H1 (cell line): ENCODE measurements at regions not wholly inside any gene's neighbourhood (a gene's known extent, or its start where the extent isn't known, plus 50 kb on each side); places are given as distances from the start of the nearest gene placed in this dataset.

Source experiments
- EP300 ChIP-seq, 2 experiments: IDR thresholded peaks; 1 replicate in 1 of 2; 2 replicates in 1 of 2; pipeline ENCODE4 v1.6.1; 2011 to 2012; ENCODE audit warnings: low read depth in 2 of 2, low read length in 2 of 2, mild to moderate bottlenecking in 2 of 2, borderline replicate concordance in 1 of 2, inconsistent platforms in 1 of 2, moderate library complexity in 1 of 2
- GTF2F1 ChIP-seq: IDR thresholded peaks from 2 replicates; pipeline ENCODE4 v1.6.1; 2012; ENCODE audit warnings: low read depth, low read length, improper control_type of control experiment, borderline replicate concordance
- POLR2A ChIP-seq, 2 experiments: IDR thresholded peaks; 1 replicate in 1 of 2; 2 replicates in 1 of 2; pipeline ENCODE4 v1.6.1; 2011; ENCODE audit warnings: low read depth in 2 of 2, low read length in 2 of 2, mild to moderate bottlenecking in 2 of 2; ENCODE audit errors: control extremely low read depth in 1 of 2
- POLR2AphosphoS5 ChIP-seq: IDR thresholded peaks from 2 replicates; pipeline ENCODE4 v1.6.1; 2011; ENCODE audit warnings: low read depth, low read length
- RNF2 ChIP-seq: fragments of 200-900, 300-1000 bp; sonication (generic); IDR thresholded peaks from 2 replicates; pipeline ENCODE4 v1.7.1; 2016; ENCODE audit warnings: borderline replicate concordance, low read depth, mild to moderate bottlenecking, antibody characterized with exemption, low read length; ENCODE audit not compliant: poor library complexity, severe bottlenecking; ENCODE audit errors: missing control alignments
- SP1 ChIP-seq: IDR thresholded peaks from 2 replicates; pipeline ENCODE4 v1.6.1; 2011; ENCODE audit warnings: low read depth, low read length
- ZNF274 ChIP-seq: IDR thresholded peaks from 2 replicates; pipeline ENCODE4 v1.7.0; 2012; ENCODE audit warnings: low read length, borderline replicate concordance; ENCODE audit errors: extremely low read depth
- TF ChIP-seq, protein P1 (sequence below), 3 experiments: IDR thresholded peaks; 1 replicate in 2 of 3; 2 replicates in 1 of 3; pipeline versions ENCODE4 v1.5.1 to v1.6.1; 2011; ENCODE audit warnings: low read length in 3 of 3, mild to moderate bottlenecking in 3 of 3, inconsistent platforms in 2 of 3, low read depth in 1 of 3, moderate library complexity in 1 of 3; ENCODE audit not compliant: insufficient read depth in 1 of 3; ENCODE audit errors: control extremely low read depth in 1 of 3
- TF ChIP-seq, protein P2 (sequence below): IDR thresholded peaks from 2 replicates; pipeline ENCODE4 v1.6.1; 2011; ENCODE audit warnings: low read depth, mild to moderate bottlenecking, low read length; ENCODE audit not compliant: insufficient read depth

- TF ChIP-seq, protein P1, sequence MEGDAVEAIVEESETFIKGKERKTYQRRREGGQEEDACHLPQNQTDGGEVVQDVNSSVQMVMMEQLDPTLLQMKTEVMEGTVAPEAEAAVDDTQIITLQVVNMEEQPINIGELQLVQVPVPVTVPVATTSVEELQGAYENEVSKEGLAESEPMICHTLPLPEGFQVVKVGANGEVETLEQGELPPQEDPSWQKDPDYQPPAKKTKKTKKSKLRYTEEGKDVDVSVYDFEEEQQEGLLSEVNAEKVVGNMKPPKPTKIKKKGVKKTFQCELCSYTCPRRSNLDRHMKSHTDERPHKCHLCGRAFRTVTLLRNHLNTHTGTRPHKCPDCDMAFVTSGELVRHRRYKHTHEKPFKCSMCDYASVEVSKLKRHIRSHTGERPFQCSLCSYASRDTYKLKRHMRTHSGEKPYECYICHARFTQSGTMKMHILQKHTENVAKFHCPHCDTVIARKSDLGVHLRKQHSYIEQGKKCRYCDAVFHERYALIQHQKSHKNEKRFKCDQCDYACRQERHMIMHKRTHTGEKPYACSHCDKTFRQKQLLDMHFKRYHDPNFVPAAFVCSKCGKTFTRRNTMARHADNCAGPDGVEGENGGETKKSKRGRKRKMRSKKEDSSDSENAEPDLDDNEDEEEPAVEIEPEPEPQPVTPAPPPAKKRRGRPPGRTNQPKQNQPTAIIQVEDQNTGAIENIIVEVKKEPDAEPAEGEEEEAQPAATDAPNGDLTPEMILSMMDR (IDR thresholded peaks at IDR 0.05; ENCODE audit: control extremely low read depth in 1 of 3, insufficient read depth in 1 of 3, low read depth in 1 of 3, low read length in 3 of 3), result no peak
- TF ChIP-seq POLR2A (IDR thresholded peaks at IDR 0.05; ENCODE audit: control extremely low read depth in 1 of 2, low read depth in 2 of 2, low read length in 2 of 2) (no peak), ZNF274 (no peak), GTF2F1 (no peak), RNF2 (no peak), EP300 (IDR thresholded peaks at IDR 0.05; ENCODE audit: borderline replicate concordance in 1 of 2, low read depth in 2 of 2, low read length in 2 of 2) (no peak), SP1 (no peak), POLR2AphosphoS5 (no peak)
- TF ChIP-seq, protein P2, sequence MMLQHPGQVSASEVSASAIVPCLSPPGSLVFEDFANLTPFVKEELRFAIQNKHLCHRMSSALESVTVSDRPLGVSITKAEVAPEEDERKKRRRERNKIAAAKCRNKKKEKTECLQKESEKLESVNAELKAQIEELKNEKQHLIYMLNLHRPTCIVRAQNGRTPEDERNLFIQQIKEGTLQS, result no peak
These were observed 292.9 kb downstream of the ANTXR2 start for GRCh38 chr4:79780129-79780528.
